ENCODE measurements at regions not wholly inside any gene's neighbourhood (a gene's known extent, or its start where the extent isn't known, plus 50 kb on each side); places are given as distances from the start of the nearest gene placed in this dataset.

DNA sequence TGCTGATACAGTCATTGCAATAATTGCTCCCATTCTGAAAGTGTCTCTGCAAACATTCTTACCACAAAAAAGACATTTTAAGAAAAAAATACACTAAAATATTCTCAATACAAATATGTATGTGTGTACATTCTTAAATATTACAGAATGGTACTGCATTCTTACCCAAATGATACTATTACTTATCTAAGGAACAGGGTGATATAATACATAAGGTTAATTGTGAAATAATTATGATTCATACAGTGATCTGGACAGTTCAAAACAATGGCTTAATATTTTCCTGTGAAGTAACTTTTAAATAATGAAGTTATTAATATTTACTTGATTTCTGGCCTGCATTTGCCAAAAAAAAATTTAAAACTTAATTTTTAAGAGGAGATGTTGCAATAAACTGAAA, 694.6 kb downstream of the TUSC7 start:
- no peak for DNase-seq (ENCODE audit: low read depth)

DNA sequence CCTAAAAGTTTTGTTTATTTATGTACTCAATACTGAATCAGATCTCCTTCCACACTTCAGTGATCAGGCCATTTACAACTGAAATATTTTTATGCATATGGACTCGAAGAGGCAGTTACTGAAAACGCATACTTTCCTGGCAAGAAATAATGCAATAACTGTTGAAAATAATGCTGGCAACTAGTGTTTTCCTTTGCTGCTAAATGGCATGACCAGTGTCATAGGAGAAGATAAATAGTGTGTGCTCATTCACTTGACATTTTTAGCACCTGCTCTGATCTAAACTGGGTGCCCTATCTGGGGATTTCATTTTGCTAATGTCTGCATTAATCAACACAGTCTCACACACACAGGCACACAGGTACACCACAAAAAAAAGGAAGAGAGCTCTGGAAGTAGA, 695.2 kb downstream of the TUSC7 start:
- DNase-seq (ENCODE audit: low read depth) = no peak

DNA sequence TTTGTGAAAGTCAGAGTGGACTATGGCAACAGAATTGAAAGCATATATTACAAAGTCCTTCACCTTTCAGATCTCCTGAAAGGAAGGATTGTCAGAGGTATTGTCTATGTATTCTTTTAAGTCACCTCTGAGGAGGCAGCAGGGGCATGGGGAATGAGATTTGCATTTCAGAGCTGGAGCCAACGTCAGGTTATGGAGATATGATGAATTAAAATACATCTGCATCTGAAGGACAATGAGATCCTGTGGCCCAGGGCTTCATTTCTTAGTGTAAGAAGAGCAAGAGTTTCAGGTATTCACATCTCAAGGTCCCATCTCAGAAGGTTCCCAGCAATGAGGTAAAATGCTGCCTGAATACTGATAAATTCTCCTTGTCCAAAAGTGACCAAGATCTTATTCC, 695.8 kb downstream of the TUSC7 start:
- DNase-seq (ENCODE audit: low read depth) = no peak

DNA sequence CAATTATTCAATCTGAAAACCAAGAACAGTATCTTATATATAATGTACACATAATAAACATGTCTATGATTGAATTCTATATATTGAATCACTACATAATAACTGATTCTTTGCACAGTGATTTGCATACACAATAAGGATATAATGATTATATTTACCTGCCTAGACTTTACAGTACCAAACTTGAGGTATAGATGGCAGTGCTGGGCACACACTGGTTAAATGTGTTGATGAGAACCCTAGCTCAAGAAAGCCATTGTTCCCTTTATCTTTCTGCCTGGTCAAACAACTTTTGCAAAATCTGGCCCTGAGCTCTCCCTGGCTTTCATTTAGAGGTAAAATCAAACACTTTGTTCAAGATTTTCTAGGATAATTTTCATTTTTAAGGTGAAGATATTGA, 697.7 kb downstream of the TUSC7 start:
- DNase-seq (ENCODE audit: low read depth) = no peak

DNA sequence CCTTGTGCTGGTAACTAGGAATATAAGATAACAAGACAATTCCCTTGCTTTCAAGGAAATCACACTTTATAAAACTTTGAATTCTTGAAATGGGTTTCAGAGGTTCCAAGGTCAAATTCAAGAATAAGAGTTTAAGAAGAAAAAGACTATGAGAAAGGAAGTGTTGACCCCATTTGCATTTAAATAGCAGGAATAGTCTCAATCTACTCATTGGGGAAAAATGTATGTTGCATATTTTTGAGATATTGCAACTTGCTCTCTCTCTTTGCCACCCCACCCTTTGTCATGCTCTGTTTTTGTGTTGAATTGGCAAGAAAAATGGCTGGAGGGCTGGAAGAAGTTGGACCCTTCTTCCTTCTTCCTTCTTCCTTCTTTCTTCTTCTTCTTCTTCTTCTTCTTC, 699.2 kb downstream of the TUSC7 start:
- no peak for DNase-seq (ENCODE audit: low read depth)

DNA sequence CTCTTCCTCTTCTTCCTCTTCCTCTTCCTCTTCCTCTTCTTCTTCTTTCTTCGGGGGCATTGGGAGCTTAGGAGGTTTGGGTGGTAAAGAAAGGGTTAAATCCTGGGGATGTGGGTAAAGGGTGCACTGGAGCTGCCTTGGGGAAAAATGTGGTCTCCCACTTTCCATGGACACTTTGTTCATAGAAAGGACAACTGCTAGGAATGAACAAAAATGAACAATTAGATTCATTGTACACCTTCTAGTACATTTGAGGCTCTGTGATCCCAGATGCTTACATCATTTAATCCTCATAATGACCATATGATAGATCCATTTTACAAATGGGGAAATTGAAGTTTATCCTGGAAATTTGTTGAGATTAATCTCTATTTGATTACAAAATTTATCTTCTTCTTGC, 699.7 kb downstream of the TUSC7 start:
- DNase-seq (ENCODE audit: low read depth) = no peak

DNA sequence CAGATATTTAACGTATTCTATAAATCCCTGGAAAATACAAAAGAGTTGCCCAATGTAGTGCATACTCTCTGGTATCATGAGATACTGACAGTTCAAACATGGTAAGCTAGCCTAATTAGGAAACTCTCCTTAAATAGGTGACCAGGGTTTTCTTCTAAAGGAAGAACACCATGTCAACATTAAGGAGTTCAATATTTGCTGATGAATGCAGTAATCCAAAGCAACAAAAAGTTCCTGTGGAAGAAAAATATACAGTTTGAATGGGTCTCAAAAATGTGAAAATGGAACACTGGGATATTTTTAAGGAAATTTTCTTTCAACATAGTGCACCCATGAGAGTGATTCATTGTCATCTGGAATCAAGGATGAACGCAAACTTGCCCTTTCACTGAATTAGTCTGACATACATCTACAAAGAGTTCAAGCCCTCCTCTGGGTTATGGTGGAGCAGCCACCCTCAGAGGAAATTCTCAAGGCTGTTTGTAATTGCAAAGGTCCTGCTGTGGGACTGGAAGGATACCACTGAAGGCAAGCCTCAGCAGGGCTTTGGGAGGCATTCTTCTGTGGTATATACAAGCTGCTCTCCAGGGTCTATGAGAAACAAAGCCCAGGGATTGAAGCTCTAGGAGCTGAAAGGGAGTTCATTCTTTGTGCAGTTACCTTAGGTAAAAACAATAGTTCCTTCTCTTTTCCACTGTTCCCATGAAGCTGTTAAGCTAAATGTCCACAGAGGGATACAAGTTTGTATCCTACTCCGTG, 700.3 kb downstream of the TUSC7 start:
- no peak for DNase-seq (ENCODE audit: low read depth)

DNA sequence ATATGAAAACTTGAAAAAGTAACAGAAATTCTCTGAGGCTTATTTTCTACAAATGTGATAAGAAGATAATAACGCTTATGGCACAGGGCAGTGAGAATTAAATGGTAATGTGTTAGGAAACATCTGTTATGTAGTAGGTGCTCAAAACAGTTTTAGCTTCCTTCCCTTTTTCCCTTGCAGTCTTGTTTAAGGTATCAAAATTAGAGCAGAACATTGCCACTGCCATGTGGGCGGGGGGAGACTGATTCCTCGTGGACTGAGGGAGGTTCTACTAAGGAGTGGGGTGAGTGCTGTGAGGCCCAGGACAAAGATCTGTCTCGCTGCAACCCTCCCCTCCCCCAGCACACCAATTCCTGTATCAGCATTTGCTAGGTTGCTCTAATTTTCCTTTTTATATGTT, 702.4 kb downstream of the TUSC7 start:
- DNase-seq (ENCODE audit: low read depth) = no peak

DNA sequence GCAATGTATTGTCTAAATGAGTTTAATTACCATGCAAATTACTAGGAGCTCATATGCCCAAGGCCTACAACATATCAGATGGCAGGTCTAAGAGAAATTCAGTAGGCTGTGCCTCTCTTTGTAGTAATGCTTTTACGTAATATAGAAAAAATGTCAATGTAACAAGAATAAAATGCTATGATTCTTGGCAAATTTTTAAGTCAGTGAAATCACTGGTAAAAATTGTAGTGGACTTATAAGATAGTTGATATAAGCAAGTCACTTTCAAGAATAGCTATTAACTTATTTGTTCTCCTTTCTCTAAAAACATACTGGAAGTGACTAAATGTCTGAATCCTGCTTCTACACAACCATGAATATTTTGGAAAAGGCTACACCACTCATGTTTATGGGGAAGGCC, 707.8 kb downstream of the TUSC7 start:
- DNase-seq (ENCODE audit: low read depth) = no peak

DNA sequence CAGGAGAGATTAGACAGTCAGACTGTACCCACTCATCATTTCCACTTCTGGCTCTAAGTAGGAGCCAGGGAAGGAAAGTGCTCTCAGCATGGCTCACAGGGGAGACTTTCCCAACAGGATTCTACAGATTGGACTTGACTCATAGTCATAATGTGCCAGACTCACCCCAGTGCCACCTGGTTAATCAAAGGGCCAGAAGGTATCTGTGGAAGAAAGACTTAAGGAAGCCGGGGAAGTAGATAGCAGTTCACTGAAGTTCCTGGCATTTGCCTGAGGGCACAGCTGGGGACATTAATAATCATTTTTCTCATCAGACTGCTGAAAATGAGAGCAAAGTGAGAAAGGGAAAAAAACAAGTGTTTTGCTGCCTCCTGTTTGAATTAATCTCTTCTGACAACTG, 717.5 kb downstream of the TUSC7 start:
- no peak for DNase-seq (ENCODE audit: low read depth)

DNA sequence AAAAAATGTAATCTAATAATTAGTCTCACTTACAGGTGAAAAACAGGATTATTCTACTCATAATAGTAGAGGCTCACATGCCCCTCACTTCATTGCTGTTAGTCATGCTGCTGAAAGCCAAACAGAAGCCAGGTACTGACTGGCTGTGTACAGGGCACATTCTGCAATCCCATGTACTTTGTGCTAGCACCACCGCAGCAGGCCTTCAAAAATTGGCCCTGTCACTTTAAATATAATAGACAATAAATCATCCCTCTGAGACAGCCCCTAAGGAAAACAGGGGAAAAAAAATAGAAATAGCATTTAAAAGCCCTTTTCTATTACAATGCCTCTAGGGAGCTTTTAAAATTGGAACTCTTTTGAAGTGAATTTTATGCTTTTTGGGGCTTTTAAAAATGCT, 723.8 kb downstream of the TUSC7 start:
- DNase-seq (ENCODE audit: low read depth) = no peak

DNA sequence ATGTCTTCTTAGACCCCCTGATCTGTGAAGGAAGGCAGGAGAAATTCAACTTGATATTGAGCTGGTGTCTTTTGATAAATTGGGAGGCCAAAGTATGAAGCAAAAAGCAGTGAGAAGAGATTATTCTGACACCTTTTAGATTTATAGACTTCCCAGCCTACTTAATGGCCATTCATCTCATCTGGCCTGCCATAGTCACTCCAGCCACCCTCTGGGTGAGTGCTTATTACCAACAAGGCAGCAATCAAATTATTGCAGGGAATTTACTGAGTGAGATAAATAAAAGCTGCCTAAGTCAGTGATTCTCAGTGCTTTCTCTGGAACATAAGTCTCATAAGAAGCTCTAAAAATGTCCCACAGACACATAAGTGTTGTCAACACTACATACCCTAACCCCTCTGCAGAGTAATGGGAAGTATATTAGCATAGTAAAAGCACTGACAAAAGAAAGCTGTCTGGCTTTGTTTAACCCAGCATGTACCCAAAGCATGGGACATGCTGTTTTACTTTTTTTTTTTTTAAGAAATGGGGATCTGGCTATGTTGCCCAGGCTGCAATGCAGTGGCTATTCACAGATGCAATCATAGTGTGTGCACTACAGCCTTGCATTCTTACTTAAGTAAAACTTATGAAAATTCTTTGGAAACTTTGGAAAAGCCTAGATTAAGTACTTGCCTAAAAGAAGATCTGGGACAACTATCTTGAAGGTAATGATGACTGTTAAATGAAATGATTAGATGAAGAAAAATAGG, 725.3 kb downstream of the TUSC7 start:
- no peak for DNase-seq (ENCODE audit: low read depth)

DNA sequence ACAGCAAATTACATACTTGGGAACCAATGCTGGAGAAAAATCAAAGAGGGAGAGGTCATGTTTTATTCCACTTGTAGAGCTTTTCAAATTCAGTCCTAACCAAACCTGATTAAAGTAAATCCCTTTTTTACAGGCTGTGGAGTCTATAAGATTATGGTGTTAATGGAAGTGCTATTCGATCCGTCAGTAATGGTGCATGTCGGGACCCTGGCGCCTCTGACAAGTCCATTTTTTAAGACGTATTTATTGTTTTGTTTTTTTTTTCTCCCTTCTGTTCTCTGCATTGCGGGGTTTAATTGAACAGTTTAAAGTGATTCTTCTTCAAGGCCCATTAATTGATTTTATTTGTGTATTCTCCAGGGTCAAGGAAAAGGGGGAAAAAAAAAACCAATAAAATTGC, 725.9 kb downstream of the TUSC7 start:
- no peak for DNase-seq (ENCODE audit: low read depth)

DNA sequence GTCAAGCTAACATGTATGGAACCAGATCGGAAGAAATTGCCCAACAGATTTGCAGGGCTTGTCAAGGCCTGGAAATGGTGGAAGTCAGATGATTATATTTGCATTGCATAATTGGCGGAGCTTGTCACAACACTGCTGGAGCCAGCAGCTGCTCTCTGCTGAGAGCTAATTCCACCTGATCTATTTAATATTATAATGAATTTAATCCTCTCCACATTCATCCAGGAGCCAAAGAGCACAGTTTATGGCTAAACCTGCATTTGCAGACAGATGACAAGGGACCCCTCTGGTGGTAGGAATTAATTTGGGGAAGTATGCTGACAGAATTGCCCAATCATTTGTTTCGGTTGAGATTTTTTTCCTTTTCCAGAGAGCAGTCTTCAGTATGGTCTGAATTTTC, 730.2 kb downstream of the TUSC7 start:
- no peak for DNase-seq (ENCODE audit: low read depth)

DNA sequence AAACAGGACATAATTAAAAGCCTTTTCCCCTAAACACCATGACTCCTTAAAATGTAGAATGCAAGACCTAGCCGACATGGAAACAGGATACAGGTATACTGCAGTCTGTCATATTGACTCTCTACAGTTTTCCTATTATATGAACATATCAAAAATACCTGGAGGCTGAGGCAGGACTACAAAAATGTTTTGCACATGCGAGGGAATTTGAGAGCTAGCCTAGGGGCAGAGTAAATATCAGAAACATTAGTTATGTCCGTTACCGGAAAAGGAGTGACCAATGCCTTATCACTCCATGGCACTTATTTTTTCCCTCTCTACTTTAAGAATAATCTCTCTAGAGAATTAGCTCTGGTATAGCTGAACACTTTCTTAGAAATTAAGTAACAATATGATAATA, 732.3 kb downstream of the TUSC7 start:
- no peak for DNase-seq (ENCODE audit: low read depth)

DNA sequence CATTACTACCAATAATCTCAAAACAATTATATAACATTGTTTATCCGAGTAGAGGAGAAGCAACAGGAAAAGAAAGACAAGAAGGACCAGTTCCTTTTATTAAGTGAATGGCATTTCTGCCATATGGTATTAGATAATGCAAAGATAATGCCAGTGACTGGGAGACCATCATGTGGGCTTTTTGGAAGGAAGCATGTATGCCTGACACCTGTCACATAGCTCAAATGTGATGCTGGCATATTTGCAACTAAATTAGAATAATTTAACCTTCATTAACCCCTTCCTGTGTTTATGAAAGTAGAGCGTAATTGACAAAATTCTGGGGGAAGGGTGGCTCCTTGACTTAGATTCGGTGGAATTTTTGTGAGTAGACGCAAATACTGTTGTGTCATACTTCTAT, 733.0 kb downstream of the TUSC7 start:
- DNase-seq (ENCODE audit: low read depth) = no peak

DNA sequence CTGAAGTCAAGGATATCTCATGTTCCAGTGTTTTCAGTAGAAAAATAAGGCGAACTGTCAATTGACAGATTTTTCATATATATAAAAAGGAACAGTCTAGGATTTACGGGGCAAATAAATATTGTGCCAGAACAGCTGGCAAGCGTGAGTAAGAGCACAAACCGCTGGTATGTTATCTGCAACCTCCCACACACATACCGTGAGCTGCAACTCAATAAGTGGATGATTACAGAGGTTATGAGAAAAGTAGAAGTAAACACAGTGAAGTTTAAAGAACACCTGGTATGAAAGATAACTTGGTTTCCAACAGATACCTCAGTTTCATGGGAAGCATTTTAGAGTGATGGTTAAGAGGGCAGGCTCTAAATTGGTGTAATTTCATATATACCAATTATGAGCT, 733.4 kb downstream of the TUSC7 start:
- DNase-seq (ENCODE audit: low read depth) = no peak

DNA sequence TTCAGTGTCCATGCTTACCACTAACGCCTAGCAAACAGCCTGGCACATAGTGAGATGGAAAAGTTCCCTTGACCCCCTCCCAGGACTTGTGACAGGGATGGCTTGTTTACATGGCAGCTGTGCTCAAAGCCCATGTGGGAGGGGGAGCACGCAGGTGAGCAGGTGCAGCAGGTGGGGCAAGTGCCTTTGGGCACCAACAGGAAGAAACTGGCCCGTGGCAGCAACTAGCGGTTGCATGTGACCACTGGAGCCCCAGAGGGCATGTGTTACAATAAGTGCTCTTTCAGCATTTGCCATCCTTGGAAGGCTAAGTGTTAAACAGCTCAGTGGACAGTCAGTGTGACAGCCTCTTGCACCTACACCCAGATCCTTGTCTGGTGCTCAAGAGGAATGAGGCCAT, 734.6 kb downstream of the TUSC7 start:
- DNase-seq (ENCODE audit: low read depth) = no peak

DNA sequence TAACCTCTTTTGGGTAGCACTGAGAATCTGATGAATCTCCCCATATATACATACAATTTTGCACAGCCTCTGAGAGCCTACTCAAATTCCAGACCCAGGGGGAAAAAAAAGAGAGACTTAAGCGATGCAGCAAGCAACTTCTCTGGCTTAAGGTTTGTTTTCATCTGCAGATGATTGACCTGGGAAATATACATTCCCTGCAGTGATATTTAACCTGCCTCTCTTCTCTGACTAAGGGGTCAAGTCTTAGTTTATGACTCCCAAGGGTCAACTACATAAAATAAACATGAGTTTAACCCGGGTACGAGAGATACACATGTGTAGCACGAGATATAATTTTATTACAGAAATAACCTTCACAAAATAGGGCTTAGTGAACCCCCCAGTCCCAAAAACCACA, 737.8 kb downstream of the TUSC7 start:
- no peak for DNase-seq (ENCODE audit: low read depth)

DNA sequence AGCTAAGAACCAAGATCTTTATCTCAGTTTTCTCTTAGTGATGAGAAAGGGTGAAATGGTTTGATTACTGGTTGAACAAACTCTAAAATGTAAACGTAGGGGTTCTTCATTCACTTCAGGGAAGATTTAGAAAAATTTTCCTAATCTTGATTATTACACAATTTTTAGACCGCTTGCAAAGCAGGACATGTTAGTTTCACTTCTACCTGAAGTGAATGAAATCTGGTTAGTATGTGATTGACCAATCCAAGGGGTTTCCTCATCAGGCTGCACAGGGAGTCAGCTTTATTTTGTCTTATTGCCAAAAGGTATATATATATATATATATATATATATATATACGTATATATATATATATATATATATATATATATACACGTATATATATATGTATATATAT, 740.4 kb downstream of the TUSC7 start:
- no peak for DNase-seq (ENCODE audit: low read depth)

DNA sequence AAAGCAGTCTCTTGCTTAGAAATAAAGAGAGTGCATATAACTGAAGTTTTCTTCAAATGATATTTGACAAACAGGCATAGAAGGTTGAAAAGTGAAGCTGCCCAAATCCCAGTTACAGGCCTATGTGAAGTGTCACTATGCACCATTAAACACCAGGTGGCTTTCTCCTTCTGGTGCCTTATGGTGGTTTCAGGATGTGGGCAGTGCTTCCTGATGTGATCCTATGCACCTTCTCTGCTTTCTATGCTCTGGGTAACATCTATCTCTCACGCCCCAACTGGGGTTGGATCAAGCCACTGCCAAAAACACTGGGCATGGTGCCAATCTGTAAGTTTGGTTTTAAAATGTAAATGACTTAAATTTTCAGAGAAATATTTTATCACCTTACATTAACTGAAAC, 744.7 kb downstream of the TUSC7 start:
- no peak for DNase-seq (ENCODE audit: low read depth)

DNA sequence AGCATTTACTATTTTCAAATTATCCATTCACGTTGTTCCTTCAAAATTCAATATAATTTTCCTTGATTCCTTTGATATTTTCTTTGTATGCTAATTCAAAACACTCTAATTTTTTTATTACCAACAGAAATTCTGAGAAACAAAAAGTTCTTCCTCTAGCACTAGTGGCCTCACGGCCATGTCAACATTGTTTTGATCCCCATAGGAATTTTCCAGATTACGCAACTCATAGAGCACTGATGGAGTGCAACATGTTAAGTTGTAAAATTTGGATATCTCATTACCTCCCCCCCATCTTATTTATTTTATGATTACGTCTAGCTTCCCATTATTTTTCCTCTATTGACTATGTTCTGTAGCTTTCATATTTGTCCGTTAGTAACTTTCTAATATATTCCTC, 745.3 kb downstream of the TUSC7 start:
- no peak for DNase-seq (ENCODE audit: low read depth)

DNA sequence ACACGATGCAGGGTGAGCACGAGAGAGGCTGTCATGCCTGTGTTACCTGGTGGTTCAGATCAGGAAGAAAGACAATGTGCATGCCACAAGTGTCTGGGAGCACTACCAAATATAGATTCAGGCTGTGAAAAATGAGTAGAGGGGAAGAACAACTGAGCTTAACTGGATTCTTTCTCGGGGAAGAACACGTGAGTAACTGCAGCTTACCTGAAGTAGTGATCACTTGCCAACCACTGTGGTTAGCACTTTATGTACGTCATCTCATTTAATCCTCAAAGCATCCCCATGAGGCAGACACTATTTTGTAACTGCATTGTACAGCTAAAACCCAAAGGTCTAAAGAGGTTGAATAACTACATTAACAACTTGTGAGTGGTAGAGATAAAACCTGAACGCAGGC, 746.2 kb downstream of the TUSC7 start:
- DNase-seq (ENCODE audit: low read depth) = no peak

All from activated T-helper 9 cell treated with anti-CD3 and anti-CD28 coated beads, Interleukin-2, amount 50 U/mL, for 16 hours (primary cell).